GM12865 (cell line): ENCODE measurements at regions not wholly inside any gene's neighbourhood (a gene's known extent, or its start where the extent isn't known, plus 50 kb on each side); places are given as distances from the start of the nearest gene placed in this dataset.

Experiments used
- DNase-seq: peaks from one replicate; pipeline ENCODE4 v3.0.0; 2010; ENCODE audit warnings: low read depth
- H3K4me3 ChIP-seq: 2 replicates; pipeline ENCODE4 v1.5.1; 2011; ENCODE audit warnings: mild to moderate bottlenecking, low read depth, low read length, control low read depth
- CTCF ChIP-seq: IDR thresholded peaks from 2 replicates; pipeline ENCODE4 v1.5.1; 2011; ENCODE audit warnings: low read length, control low read depth, low read depth, inconsistent platforms; ENCODE audit not compliant: insufficient read depth; ENCODE audit errors: missing control alignments

GRCh38 chr13:87919956-87920355 is 248.8 kb downstream of the SLITRK5 start:
- no peak for DNase-seq
- TF ChIP-seq CTCF = no peak
- H3K4me3 ChIP-seq = no peak overlapping the region

- no peak for TF ChIP-seq CTCF
- DNase-seq = no peak
- H3K4me3 ChIP-seq = no peak overlapping the region
Measured at GRCh38 chr13:87923753-87924152, 252.6 kb downstream of the SLITRK5 start.

DNA sequence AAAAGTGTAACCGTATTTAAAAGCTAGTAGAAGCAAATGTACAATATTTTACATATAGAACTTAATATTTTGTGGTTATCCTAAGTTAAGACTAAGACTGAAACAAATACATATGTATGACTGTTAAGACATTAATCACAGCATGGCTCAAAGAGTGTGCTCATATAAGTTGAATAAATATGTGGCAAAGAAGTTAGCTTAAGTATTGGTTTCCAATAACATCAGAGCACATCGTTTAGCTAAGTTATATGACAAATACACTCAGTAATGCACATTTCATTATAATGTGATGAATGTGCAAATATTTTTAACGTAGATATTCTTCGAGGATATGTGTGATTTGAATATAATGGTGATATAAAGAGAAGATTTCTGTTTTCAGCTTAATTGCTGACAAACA is 253.8 kb downstream of the SLITRK5 start:
- no peak for DNase-seq
- no peak for TF ChIP-seq CTCF
- H3K4me3 ChIP-seq = no peak overlapping the region

DNA sequence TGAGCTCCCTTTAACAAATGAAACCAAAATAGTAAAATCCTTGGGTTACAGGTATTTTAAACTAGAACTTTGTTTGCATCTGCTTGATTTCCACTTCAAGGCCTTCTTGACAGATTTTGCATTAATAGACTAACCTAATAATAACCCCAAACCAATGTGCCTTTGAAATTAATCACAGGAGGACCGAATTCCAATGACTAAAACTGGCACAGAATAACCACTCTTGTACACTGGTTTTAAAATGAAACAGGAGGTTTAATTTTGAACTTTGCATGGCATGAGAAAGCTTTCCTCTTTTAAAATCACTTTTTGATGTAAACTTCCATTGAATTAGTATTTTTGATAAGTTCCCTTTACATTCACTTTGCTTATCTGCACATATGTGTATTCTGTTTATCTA is 269.6 kb downstream of the SLITRK5 start:
- no peak overlapping the region for H3K4me3 ChIP-seq
- no peak for DNase-seq
- TF ChIP-seq CTCF = no peak

- DNase-seq = no peak
- TF ChIP-seq CTCF = no peak
- no peak overlapping the region for H3K4me3 ChIP-seq
Measured at GRCh38 chr13:87941226-87941625, 270.1 kb downstream of the SLITRK5 start.

GRCh38 chr13:87942205-87942604 is 271.0 kb downstream of the SLITRK5 start:
- TF ChIP-seq CTCF = no peak
- DNase-seq = no peak
- H3K4me3 ChIP-seq = no peak overlapping the region

- no peak for DNase-seq
- no peak for TF ChIP-seq CTCF
- no peak overlapping the region for H3K4me3 ChIP-seq
Measured at GRCh38 chr13:87944038-87944437, 272.9 kb downstream of the SLITRK5 start.
